ENCODE measurements at regions not wholly inside any gene's neighbourhood (a gene's known extent, or its start where the extent isn't known, plus 50 kb on each side); places are given as distances from the start of the nearest gene placed in this dataset.

DNA sequence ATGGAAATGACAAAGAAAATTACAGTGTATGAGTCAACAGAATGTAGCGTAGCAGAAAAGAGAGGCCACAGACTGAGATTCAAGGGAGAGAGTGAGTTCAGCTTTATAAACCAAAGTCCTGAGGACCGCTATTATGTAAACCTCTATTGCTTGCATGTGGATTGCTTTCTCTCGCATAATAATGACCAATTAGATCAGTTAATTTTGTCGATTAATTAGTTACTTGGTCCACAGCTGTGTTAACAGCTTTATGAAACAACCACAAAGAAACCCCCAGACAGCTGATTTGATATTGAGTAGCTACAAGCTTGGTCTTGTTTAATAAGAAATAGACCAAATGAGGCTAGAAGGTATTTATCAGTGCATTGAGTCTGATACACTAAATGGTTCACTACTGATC lies 291.8 kb upstream of the ERCC4 start:
- DNase-seq, result no peak
- Histone ChIP-seq H3K9me3 (no peaks in the 10 kb centered on the region), H3K27ac (no peak overlapping the region), H3K36me3 (no peaks in the 10 kb centered on the region), H3K4me1 (no peaks in the 10 kb centered on the region), H3K4me3 (no peak overlapping the region), H3K27me3 (no peaks in the 10 kb centered on the region)
- no peak for TF ChIP-seq EP300 (IDR thresholded peaks at IDR 0.05)
- TF ChIP-seq, protein P1, sequence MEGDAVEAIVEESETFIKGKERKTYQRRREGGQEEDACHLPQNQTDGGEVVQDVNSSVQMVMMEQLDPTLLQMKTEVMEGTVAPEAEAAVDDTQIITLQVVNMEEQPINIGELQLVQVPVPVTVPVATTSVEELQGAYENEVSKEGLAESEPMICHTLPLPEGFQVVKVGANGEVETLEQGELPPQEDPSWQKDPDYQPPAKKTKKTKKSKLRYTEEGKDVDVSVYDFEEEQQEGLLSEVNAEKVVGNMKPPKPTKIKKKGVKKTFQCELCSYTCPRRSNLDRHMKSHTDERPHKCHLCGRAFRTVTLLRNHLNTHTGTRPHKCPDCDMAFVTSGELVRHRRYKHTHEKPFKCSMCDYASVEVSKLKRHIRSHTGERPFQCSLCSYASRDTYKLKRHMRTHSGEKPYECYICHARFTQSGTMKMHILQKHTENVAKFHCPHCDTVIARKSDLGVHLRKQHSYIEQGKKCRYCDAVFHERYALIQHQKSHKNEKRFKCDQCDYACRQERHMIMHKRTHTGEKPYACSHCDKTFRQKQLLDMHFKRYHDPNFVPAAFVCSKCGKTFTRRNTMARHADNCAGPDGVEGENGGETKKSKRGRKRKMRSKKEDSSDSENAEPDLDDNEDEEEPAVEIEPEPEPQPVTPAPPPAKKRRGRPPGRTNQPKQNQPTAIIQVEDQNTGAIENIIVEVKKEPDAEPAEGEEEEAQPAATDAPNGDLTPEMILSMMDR (IDR thresholded peaks at IDR 0.05), result no peak
- no peak for TF ChIP-seq POLR2A (IDR thresholded peaks at IDR 0.05)
- TF ChIP-seq POLR2AphosphoS5 (IDR thresholded peaks at IDR 0.05), result no peak
- intact Hi-C loops (cut with DNase I; ENCODE audit: low total_unique reads), result no loop called here
- WGBS, 5 donors, result 86 to 94% (median 92%) methylated on average over 4 of the region's 4 CpGs

DNA sequence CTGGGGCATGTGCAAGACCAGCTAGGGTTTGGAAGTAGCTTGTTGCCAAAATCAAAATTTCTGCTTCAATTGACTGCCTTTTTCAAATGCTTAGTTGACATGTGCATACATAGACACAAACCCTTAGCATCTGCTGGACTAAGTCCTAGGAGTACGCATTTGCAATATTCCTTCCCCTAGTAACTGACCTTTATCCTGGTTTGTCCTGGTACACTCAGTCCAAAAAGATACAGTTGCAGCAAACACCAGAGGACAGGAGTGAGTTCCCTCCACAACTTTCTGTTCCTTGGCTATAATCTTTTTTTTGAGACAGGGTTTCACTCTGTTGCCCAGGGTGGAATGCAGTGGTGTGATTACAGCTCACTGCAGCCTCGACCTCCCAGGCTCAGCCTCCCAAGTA lies 290.2 kb upstream of the ERCC4 start:
- Histone ChIP-seq H3K27ac (no peak overlapping the region), H3K9me3 (no peaks in the 10 kb centered on the region), H3K27me3 (no peaks in the 10 kb centered on the region), H3K4me1 (no peaks in the 10 kb centered on the region), H3K4me3 (no peak overlapping the region), H3K36me3 (no peaks in the 10 kb centered on the region)
- WGBS, 5 donors, result 54 to 67% (median 62%) methylated on average over 2 of the region's 2 CpGs
- no peak for DNase-seq
- intact Hi-C loops (cut with DNase I; ENCODE audit: low total_unique reads), result no loop called here
- no peak for TF ChIP-seq POLR2AphosphoS5 (IDR thresholded peaks at IDR 0.05)
- no peak for TF ChIP-seq POLR2A (IDR thresholded peaks at IDR 0.05)
- TF ChIP-seq, protein P1 (IDR thresholded peaks at IDR 0.05), result no peak
- no peak for TF ChIP-seq EP300 (IDR thresholded peaks at IDR 0.05)

DNA sequence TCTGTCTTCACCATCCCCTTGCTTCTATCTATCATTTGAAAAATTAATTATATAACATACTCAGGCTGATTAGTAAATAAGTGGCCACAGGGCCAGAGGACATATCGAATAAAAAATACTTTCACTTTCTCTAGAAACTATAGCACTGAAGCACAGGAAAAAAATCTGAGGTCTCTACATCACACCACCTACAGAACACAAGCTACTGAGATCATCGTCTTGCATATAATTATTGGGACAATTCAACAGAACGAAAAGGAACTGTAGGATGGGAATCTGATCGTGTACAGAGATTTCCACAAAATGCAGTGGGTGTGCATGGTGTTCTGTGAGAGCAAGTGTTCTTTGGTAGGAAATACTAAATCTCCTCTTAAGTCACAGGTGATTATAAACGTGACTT lies 289.6 kb upstream of the ERCC4 start:
- intact Hi-C loops (cut with DNase I; ENCODE audit: low total_unique reads), result no loop called here
- 54 to 62% (median 56%) methylated on average over 5 of the region's 5 CpGs for whole genome bisulfite sequencing, 5 donors
- Histone ChIP-seq H3K4me1 (no peaks in the 10 kb centered on the region), H3K27ac (no peak overlapping the region), H3K36me3 (no peaks in the 10 kb centered on the region), H3K9me3 (no peaks in the 10 kb centered on the region), H3K4me3 (no peak overlapping the region), H3K27me3 (no peaks in the 10 kb centered on the region)
- TF ChIP-seq EP300 (IDR thresholded peaks at IDR 0.05) (no peak), POLR2AphosphoS5 (IDR thresholded peaks at IDR 0.05) (no peak), POLR2A (IDR thresholded peaks at IDR 0.05) (no peak)
- TF ChIP-seq, protein P1 (IDR thresholded peaks at IDR 0.05), result no peak
- DNase-seq, result no peak

DNA sequence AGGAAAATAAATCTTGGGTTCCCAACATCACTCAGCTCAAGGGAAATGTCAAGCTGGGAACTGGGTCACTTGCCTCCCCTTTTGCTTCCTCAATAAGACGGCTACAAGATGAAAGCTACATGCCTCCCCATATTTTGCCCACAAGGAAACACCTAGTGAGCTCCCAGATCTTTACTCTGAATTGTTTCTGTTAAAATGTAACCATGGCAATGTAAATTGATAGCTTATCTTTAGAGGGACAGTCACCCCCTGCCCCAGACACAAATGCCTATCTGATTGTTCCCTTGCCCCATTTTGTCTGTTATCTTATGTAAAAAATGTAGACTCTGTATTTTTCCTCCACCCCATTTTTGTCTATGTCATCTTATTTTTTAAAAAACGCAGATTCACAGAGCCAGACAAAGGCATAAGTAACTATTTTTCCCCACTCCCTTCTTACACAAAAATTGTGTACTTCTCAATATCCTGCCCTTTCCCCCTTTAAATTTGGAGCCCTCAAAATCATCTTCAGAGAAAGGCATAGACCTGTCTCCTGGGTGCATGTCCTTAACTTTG lies 288.7 kb upstream of the ERCC4 start:
- Histone ChIP-seq H3K36me3 (no peaks in the 10 kb centered on the region), H3K4me1 (no peaks in the 10 kb centered on the region), H3K4me3 (no peak overlapping the region), H3K27ac (no peak overlapping the region), H3K27me3 (no peaks in the 10 kb centered on the region), H3K9me3 (no peaks in the 10 kb centered on the region)
- no peak for DNase-seq
- intact Hi-C loops (cut with DNase I; ENCODE audit: low total_unique reads), result no loop called here
- 16 to 36% (median 28%) methylated on average over 2 of the region's 2 CpGs for WGBS, 5 donors
- TF ChIP-seq, protein P1 (IDR thresholded peaks at IDR 0.05), result no peak
- TF ChIP-seq EP300 (IDR thresholded peaks at IDR 0.05) (no peak), POLR2AphosphoS5 (IDR thresholded peaks at IDR 0.05) (no peak), POLR2A (IDR thresholded peaks at IDR 0.05) (no peak)

Data from stomach (tissue), 8 donors.